HG03565 (cell line): ENCODE measurements at regions not wholly inside any gene's neighbourhood (a gene's known extent, or its start where the extent isn't known, plus 50 kb on each side); places are given as distances from the start of the nearest gene placed in this dataset.
"Not testable (repeated sequence)": the region's sequence is repeated elsewhere in the genome, so short reads cannot be mapped to it uniquely, and the experiment has no call there.

Experiments used
- ATAC-seq: cut with Tn5 transposase; IDR thresholded peaks from one replicate; pipeline ENCODE4 v1.9.1; 2021; ENCODE audit warnings: mild to moderate bottlenecking, moderate library complexity; ENCODE audit not compliant: unreplicated experiment

DNA sequence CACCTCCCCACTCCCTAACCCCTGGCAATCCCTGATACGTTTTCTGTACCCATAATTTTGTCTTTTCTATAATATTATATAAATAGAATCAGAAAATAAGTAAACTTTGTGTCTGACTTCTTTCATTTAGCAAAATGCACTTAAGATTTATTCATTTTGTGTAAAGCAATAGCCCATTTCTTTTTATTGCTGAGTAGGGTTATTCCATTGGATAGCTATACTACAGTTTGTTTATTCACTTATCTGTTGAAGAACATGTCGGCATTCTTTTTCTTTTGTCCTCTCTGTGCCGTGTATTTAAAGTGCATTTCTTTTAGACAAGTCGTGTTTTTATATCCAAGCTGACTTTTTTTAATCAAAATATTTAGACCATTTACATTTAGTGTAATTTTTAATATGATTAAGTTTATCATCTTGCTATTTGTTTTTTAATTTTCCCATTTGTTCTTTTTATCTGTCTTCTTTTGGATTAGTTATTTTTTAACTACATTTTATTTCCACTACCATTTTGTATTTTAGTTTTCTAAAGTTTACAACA is 176.4 kb upstream of the TSHZ3 start:
- no peak for ATAC-seq

DNA sequence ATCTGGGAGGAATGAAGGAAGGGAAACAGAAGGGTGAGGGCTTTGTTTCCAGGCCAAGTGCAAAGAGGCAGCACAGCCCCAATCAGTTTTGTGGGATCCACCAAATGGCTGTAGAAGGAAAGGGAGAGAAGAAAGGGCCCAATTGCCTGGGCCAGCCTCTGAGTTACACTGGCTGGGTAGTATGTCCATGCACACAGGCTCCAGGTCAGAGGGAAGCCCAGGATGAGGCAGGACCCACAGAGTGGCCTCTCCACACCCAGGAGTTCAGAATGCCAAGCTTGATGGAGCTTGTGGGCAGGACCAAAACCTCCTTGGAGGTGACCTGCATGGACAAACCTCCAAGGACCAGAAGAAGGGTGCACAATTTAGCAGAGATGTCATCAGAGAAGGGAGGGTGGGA is 178.2 kb upstream of the TSHZ3 start:
- ATAC-seq: no peak

DNA sequence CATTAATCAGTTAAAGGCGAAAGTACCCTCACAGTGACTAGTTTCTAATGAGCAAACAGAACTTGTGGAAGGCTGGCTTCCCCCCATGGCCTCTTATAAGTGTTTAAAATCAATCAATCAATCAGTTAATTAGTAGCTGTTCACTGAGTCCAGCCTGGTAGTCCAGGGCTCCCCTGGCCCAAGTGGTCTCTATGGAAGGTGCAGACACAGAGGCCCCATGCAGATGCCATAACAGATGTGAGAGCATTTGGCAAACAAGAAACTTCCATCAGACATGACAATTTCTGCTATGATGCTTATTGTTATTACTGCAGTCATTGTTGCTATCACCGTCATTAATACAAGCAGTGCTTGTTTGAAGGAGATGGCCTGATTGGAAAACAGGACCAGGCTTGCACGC is 179.0 kb upstream of the TSHZ3 start:
- no peak for ATAC-seq

DNA sequence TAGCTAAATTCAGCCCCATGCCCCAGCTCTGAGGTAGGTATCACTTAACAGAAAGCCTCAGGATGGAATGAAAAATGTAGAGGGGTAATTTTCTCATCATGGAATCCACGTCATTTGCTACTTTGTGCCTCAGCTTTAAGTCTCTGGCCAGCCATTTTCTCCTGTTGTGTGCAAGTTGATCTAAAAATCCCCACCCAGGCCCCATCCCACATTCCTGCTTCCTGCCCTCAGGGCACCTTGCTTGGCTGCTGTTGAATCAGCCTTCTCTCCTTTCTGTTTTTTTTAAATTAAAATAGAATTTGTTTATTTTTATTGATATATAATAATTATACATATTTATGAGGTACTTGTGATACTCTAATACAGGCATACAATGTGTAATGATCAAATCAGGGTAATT is 179.9 kb upstream of the TSHZ3 start:
- ATAC-seq: no peak

DNA sequence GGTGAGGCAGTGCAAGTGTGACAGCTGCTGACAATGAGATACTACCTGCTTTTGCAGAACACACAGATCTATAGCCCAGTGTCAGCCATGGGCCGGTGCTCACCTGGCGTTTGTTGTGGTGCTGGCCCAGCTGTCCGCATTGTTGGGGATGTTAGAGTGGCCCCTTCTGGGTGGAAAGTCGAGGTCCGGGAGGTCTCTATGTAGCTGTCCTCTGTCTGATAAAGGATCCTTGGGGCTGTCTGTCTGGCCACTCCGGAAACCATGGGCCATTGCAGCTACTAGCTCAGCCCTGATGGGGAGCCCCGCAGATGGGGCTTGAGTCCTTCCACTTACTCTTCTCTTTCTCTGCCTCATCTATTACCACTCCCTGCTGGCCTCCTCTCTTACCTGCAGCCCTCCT is 181.5 kb upstream of the TSHZ3 start:
- ATAC-seq: no peak

DNA sequence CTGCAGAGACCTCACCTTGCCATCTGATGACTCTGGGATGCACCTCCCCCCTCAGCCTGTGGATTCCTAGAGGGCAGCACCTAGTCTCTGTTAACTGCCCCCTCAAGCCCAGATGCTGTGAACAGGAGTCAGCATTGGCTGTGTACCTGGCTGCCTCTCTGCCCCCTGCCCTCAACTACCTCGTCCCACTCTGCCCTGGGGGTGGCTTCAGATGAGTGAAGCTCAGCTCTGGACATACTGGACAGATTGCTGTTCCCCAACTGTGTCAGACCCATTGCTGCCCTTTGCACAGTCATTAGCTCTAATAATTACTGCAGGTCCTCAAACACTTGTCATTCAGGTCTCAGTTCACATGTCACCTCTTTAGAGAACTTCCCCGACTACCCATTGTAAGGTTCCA is 182.1 kb upstream of the TSHZ3 start:
- no peak for ATAC-seq

DNA sequence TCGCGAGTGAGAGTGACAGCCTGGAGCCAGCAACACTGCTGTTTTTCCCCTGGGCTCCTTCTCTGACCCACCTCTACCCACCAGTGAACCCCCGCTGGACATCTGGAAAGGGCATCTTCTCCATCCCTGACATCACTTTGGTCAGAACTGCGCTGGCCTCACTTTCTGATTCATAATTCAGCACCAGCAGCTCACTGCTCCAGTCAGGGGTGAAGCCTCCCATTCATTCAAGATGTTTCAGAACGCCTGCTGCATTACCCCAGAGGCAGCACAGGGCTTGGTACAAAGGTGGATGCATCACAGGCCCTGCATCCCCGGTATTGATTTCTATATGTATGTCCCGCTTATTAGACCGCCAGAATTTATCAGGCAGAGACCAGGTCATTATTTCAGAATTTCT is 182.8 kb upstream of the TSHZ3 start:
- ATAC-seq: no peak

DNA sequence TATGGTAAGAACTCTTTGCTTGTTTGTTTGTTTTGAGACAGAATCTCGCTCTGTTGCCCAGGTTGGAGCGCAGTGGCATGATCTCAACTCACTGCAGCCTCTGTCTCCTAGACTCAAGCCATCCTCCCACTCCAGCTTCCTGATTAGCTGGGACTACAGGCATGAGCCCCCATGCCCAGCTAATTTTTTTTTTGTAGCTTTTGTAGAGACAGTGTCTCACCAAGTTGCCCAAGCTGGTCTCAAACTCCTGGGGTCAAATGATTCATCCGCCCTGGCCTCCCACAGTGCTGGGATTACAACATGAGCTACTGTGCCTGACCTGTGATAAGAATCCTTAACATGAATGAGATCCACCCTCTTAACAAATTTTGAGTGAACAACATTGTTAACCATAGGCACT is 183.9 kb upstream of the TSHZ3 start:
- ATAC-seq: no peak

DNA sequence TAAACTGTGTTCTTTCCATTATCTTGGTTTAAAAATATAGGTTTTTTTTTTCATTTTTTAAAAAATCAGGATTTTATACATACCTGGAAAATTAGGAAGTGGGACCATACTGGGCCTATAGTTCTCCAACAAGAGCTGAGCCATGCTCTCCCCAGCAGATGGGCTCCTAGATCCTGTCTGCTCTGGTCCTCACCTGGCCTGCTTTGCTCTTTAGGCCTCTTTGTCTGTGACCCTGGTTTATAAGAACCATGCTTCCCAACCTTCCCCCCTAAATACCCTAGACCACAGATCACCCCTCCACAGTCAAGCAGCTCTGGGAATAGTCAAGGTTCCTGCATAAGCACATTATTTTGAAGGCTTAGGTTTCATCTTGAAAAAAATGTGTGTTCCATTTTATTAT is 185.0 kb upstream of the TSHZ3 start:
- no peak for ATAC-seq

DNA sequence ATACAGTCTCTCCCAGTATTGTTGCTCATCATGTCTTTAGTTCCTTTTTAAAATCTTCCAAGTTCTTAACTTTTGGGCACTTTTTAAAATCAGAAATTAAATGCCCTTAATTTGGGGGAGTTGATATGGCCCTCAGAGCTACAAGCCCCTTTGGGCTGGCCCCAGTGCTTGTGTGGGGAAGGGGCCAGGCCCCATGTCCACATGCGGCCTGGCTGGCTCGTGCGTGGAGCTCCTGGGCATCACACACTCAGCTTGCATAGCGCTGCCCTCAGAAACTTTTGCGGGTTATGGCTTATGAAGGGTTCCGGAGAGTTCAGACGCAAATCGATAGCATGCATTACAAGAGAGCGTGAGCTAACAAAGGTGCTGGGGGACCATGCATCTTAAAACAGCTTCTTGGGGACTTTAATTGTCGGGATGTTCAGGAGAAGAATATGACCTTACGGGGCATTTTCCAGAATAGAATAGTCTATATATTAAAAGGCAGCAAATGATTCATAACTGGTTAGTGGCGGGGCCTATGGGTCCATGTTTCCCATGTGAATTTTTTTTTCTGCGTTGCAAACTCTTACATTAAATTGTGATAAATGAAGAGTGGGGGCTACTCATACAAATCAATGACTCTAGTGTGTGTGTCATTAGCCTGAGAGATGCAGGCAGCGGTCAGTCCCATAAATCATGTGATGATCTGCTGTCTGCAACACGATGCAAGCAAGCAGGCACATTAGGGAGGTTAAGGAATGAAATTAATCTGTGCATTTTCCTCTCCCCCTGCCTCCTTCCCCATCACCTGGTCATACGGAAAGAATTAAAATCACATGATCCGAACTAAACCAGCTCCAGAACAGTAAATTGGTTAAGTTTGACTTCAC is 185.8 kb upstream of the TSHZ3 start:
- ATAC-seq: no peak

DNA sequence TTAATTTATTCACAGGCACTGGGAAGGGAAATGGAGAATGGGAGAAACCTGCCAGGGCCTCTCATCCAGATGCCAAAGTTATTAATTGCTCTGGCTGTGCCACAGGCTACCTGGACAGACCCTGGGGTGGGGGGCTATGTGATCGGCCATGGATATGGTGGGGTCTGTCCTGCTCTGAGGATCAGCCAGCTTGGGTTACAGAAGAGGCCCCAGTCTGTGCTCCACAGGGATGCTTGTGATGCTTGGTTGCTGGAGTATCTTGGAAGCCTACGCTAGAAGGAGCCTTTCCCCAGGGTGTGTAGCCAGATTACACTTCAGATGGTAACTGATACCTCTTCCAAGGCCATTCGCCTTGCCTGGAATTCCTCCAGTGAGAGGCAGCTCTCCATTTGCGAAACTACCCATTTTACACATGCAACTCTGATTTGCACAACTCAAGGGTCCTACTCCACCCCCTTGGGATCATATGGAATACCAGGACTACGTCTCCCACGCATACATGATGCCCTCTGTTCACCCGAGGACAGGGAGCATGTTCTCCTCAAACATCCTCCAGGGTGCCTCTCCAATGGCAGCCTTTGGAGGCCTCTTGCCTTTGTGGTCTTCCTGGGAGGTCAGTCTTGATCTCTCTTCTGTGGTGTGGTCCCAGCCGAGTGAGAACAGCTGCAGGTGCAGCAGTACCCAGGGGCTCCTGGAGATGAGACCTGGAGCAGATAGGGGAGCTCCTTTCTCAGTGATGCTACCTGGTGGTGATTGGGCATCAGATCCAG is 186.6 kb upstream of the TSHZ3 start:
- no peak for ATAC-seq

DNA sequence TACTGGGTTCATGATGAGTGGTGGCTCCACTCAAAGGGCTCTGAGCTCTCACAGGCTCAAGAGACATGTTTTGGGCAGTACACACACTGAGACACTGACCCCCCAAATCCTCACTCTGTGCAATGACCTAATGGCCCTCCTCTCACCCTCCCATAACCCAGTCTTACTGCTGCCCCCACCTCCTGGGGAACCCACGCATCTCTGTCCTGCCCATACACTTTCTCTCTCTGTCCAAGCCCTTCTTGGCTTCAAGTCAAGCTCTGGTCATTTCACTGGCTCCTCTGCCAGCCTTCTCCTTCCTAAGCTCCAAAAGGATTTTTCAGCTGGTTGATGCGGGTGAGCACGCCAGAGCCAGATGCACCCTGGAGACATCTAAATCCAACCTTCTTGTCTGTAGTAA is 187.9 kb upstream of the TSHZ3 start:
- no peak for ATAC-seq

DNA sequence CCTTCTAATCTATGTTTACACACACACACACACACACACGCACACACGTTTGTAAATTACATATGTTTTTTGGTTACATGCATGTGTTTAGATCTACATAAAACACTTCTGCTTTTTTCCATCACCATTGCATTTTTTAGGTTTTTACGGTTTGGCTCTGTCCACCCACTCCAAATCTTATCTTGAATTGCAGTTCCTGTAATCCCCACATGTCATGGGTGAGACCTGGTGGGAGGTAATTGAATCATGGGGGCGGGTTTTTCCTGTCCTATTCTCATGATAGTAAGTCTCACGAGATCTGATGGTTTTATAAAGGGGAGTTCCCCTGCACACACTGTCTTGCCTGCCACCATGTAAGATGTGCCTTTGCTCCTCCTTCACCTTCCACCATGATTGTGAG is 188.7 kb upstream of the TSHZ3 start:
- ATAC-seq: not testable (repeated sequence)

DNA sequence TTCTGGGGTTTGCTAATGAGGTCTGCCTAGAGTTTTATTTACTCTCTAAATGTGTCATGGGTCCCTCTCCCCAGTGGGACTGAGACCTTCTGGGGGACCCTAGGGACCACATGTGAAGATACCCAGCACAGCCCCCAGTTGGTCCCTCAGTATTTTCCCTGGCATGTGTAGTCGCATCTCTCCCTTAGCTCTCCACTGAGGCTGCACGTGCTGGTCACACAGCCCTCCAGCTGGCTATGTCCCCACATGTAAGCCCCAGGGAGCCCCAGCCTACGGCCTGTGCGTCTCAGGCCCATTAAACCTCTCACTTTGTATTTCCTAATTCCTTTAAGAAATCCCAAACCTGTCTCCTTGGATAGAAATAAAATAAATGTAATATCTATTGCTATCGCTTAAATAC is 189.6 kb upstream of the TSHZ3 start:
- ATAC-seq: no peak

DNA sequence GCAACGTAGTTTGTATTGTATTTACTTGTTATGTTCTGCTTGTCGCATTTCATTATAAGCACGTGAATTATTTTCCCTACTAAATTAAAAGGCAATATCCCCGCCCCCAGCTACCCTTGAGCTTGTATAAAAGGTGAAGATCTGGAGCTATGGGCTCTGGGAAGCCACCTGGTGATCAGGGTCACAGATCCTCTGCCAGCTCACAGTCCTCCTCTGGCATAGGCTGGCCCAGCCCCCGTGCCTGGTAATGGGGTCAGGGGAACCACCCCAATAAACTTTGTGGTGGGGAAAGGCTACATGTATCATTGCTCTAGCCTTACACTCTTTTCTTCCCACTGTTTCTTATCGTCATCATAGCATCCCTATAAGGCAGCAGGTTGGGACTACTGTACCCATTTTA is 190.2 kb upstream of the TSHZ3 start:
- ATAC-seq: no peak

DNA sequence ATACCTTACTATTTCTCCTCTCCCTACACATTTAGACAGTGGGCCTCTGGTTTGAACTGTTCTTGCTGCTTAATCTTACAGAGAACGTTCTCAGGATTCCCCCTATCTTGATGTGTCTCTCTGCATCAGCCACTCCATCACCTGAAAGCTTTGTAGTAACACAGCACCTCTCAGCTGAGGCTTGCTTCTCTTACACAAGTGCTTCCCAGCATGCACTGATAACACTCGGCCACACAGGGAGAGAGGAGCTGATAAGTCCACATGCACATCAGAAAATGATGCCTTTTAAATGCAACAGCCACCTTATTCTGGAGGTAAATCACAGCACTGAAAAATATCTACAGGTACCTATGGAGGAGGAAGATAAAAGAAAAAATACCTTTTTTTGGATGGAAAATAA is 192.2 kb upstream of the TSHZ3 start:
- ATAC-seq: no peak

DNA sequence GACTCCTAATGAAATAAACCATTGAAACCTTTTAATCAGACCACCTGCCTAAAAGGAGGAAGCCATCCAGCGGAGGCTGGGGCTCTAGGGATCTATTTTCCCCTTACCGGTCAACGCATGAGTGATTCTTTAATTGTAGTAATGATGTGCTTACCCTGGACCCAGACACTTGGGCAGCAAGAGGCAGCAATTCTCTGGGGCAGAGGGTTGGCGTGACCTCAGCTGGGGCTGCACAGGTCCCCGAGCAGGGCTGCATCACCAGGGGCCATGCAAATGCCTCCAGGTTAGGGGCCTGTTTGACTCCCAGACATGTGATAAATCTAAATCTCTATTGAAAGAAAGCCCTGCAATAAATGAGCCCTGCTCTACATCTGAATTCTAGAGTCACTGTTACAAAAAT is 194.2 kb upstream of the TSHZ3 start:
- no peak for ATAC-seq

DNA sequence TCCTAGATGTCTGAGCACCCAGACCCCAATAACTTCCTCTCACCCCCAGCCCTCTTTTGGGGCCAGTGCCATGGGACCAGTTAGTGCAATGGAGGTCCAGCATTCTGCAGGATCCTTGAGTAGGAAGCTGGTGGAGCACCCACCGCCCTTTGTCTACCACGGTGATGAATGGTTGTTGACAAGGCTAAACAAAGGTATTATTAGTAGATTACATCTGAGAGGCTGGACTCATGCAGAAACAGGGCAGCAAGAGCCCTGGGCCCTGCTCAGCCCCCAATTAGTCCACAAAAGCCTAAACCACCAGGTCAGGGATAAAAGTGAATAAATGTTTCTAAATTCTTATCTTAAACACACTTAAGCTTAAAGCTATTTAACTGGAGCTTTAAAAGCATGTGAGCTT is 196.5 kb upstream of the TSHZ3 start:
- ATAC-seq: no peak

DNA sequence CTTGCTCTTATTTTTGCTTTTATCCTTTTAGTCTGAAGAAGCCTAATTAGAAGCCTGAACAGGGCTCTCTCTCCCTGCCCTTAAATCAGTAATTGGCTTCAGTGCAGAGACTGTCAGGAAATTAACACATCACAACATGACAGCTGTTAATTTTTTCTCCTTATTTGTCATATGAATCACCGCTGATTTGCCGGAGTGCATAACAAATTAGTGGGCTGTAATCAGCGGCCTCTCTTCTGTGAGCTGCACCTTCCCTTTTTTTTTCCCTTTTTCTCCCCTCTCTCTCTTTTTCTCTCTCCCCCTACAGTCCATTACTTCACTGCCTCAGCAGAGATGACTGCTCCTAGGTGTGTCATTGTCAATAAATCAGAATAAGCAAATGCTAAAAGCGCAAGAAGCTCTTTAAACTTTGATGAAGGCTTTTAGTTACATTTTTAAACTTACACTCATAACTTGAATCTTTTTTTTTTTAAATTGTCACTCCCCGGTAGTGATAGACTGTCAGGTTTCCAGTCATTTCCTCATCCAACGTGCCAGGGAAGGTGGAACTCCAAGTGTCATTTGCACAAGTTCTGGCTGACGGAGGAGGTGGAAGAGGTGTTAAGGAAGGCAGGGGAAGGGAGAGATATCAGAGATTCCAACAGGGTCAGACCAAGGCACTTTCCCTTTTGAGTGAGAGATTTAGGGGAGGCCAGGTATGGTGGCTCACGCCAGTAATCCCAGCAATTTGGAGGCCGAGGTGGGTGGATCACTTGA is 197.1 kb upstream of the TSHZ3 start:
- ATAC-seq: no peak

DNA sequence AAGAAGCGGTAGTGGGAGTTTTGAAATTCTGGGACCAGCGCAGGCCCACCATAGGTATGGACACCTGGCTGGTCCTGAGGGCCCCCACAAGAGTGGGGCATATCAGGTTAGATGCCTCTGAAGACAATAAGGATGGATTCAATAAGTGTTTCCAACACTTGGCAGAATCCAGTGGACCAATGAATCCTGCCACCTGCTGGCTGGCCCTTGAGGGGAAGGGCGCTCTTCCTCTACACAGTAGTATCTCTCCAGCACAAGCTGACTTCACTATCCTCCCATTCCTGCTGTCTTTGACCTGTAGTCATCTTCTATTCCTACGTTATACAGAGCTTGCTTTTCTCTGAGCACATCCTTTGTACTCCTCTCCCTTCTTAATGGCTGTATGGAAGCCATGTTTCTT is 199.7 kb upstream of the TSHZ3 start:
- ATAC-seq: no peak

DNA sequence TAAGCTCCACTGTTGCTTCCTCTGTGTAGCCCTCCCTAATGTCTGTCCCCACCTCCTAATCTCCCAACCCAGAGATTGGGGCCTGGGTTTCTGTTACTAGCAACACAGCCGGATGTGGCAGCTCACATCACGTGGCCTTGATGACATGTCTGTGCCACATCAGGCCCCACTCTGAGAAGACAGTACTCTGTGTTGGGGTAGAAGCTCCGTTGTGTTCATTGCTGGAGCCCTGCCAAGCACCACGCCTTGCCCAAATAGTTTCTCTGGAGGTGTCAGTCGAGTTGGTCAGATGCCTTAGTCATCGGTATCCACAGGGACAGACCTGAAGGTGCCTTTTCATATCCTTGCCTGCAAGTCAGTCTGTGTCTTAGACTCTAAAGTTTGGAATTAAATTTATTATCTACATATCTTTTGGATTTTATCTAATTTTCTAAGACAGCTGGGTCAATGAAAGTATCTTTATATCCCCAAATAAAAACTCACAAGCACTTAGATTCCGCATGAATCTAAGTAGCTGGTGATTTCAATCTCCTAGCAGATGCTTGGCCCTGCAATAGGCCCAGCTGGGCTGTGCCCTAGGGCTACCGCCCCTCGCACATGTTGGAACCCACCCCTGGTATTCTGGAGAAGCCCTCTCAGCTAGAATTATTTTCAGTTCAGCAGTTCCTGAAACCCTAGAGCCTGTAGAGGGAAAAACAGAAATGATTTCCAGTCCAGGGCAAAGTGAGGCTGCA is 204.0 kb upstream of the TSHZ3 start:
- ATAC-seq: no peak
